ENCODE measurements at regions not wholly inside any gene's neighbourhood (a gene's known extent, or its start where the extent isn't known, plus 50 kb on each side); places are given as distances from the start of the nearest gene placed in this dataset.

- TF ChIP-seq CTCF (IDR thresholded peaks at IDR 0.05) (no peak), POLR2A (IDR thresholded peaks at IDR 0.05) (no peak)
These were observed 283.8 kb downstream of the CDC5L start for GRCh38 chr6:44671333-44671732.
